ENCODE measurements at regions not wholly inside any gene's neighbourhood (a gene's known extent, or its start where the extent isn't known, plus 50 kb on each side); places are given as distances from the start of the nearest gene placed in this dataset.
A peak's percentile ranks its signal among the peaks of the same experiment; 100 is the strongest.

- CTCF ChIA-PET, result interaction anchor here (1.0 kb wide), 2 partner anchors 12 to 19 kb away, joined by 3 read pairs; no protein-coding TSS in a partner anchor
- Histone ChIP-seq H3K36me3 (ENCODE audit: control insufficient read depth, insufficient read depth, low read length) (no peaks in the 10 kb centered on the region), H3K4me3 (ENCODE audit: low read depth, low read length) (no peak overlapping the region), H3K27me3 (ENCODE audit: control insufficient read depth, insufficient read depth, low read length) (no peaks in the 10 kb centered on the region)
- POLR2A ChIA-PET, result no interaction called here
- no peak for TF ChIP-seq CTCF (IDR thresholded peaks at IDR 0.05; ENCODE audit: insufficient read depth, low read depth, low read length)
- DNase-seq (ENCODE audit: low read depth), result no peak
Measured at GRCh38 chr15:62616746-62617145, 425.8 kb upstream of the TPM1 start.

- no peak overlapping the region for H3K4me3 ChIP-seq (ENCODE audit: low read depth, low read length)
- DNase-seq (ENCODE audit: low read depth), result no peak
- H3K36me3 ChIP-seq (ENCODE audit: control insufficient read depth, insufficient read depth, low read length), result no peaks in the 10 kb centered on the region
- no peaks in the 10 kb centered on the region for H3K27me3 ChIP-seq (ENCODE audit: control insufficient read depth, insufficient read depth, low read length)
- POLR2A ChIA-PET, result no interaction called here
- CTCF ChIA-PET, result interaction anchor here (0.6 to 2.3 kb wide), 5 partner anchors 9 to 215 kb away, joined by 3 to 6 read pairs (median 3); no protein-coding TSS in a partner anchor
- no peak for TF ChIP-seq CTCF (IDR thresholded peaks at IDR 0.05; ENCODE audit: insufficient read depth, low read depth, low read length)
Measured at GRCh38 chr15:62617741-62618140, 424.8 kb upstream of the TPM1 start.

GRCh38 chr15:62618432-62618831 is 424.1 kb upstream of the TPM1 start:
- POLR2A ChIA-PET, result no interaction called here
- Histone ChIP-seq H3K36me3 (ENCODE audit: control insufficient read depth, insufficient read depth, low read length) (no peaks in the 10 kb centered on the region), H3K27me3 (ENCODE audit: control insufficient read depth, insufficient read depth, low read length) (no peaks in the 10 kb centered on the region), H3K4me3 (ENCODE audit: low read depth, low read length) (no peak overlapping the region)
- peak; percentile 57 for DNase-seq (ENCODE audit: low read depth)
- CTCF ChIA-PET, result interaction anchor here (0.7 to 2.3 kb wide), 8 partner anchors 17 to 227 kb away, joined by 3 to 8 read pairs (median 4); no protein-coding TSS in a partner anchor
- peak; percentile 72 for TF ChIP-seq CTCF (IDR thresholded peaks at IDR 0.05; ENCODE audit: insufficient read depth, low read depth, low read length)

GRCh38 chr15:62618846-62619504 is 423.6 kb upstream of the TPM1 start:
- ChIA-PET CTCF (interaction anchor here (0.7 to 2.3 kb wide), 8 partner anchors 18 to 227 kb away, joined by 3 to 8 read pairs (median 4); no protein-coding TSS in a partner anchor), POLR2A (no interaction called here)
- Histone ChIP-seq H3K4me3 (ENCODE audit: low read depth, low read length) (no peak overlapping the region), H3K36me3 (ENCODE audit: control insufficient read depth, insufficient read depth, low read length) (no peaks in the 10 kb centered on the region), H3K27me3 (ENCODE audit: control insufficient read depth, insufficient read depth, low read length) (no peaks in the 10 kb centered on the region)
- TF ChIP-seq CTCF (IDR thresholded peaks at IDR 0.05; ENCODE audit: insufficient read depth, low read depth, low read length), result no peak
- DNase-seq (ENCODE audit: low read depth), result no peak

- Histone ChIP-seq H3K27me3 (ENCODE audit: control insufficient read depth, insufficient read depth, low read length) (no peaks in the 10 kb centered on the region), H3K36me3 (ENCODE audit: control insufficient read depth, insufficient read depth, low read length) (no peaks in the 10 kb centered on the region), H3K4me3 (ENCODE audit: low read depth, low read length) (no peak overlapping the region)
- CTCF ChIA-PET, result interaction anchor here (0.5 to 2.3 kb wide), 3 partner anchors 115 to 228 kb away, joined by 3 to 8 read pairs (median 6); no protein-coding TSS in a partner anchor
- POLR2A ChIA-PET, result no interaction called here
- no peak for TF ChIP-seq CTCF (IDR thresholded peaks at IDR 0.05; ENCODE audit: insufficient read depth, low read depth, low read length)
- DNase-seq (ENCODE audit: low read depth), result no peak
Measured at GRCh38 chr15:62619526-62619925, 423.0 kb upstream of the TPM1 start.
